CD4-positive, alpha-beta T cell treated with Interleukin-1 beta for 1 hour (primary cell): ENCODE measurements at regions not wholly inside any gene's neighbourhood (a gene's known extent, or its start where the extent isn't known, plus 50 kb on each side); places are given as distances from the start of the nearest gene placed in this dataset.
"Not testable (repeated sequence)": the region's sequence is repeated elsewhere in the genome, so short reads cannot be mapped to it uniquely, and the experiment has no call there.

Experiments used
- DNase-seq, 2 donors: peaks; one replicate each; pipeline ENCODE4 v3.0.0-alpha.2; 2020 to 2022

- no peak for DNase-seq
These were observed 159.3 kb upstream of the MDFIC2 start for GRCh38 chr3:70471464-70472342.

GRCh38 chr3:70466096-70466495, 153.7 kb upstream of the MDFIC2 start:
- no peak for DNase-seq

- DNase-seq, result no peak
These were observed 152.4 kb upstream of the MDFIC2 start for GRCh38 chr3:70464876-70465275.

- DNase-seq, result no peak
These were observed 152.0 kb upstream of the MDFIC2 start for GRCh38 chr3:70464465-70464864.

- not testable (repeated sequence) for DNase-seq
These were observed 137.8 kb upstream of the MDFIC2 start for GRCh38 chr3:70450220-70450619.

GRCh38 chr3:70435422-70435821, 123.0 kb upstream of the MDFIC2 start:
- not testable (repeated sequence) for DNase-seq

- no peak for DNase-seq
These were observed 120.7 kb upstream of the MDFIC2 start for GRCh38 chr3:70433091-70433490.

GRCh38 chr3:70431911-70432310, 119.5 kb upstream of the MDFIC2 start:
- DNase-seq, result no peak

- no peak for DNase-seq
These were observed 113.6 kb upstream of the MDFIC2 start for GRCh38 chr3:70426071-70426470.

- DNase-seq, result no peak
These were observed 109.1 kb upstream of the MDFIC2 start for GRCh38 chr3:70421506-70421905.

GRCh38 chr3:70409018-70409417, 96.6 kb upstream of the MDFIC2 start:
- DNase-seq, result no peak

GRCh38 chr3:70400194-70400593, 87.8 kb upstream of the MDFIC2 start:
- no peak for DNase-seq

GRCh38 chr3:70393881-70394612, 81.6 kb upstream of the MDFIC2 start:
- DNase-seq, result no peak

GRCh38 chr3:70392227-70392626, 79.8 kb upstream of the MDFIC2 start:
- no peak for DNase-seq

- DNase-seq, result no peak
These were observed 75.5 kb upstream of the MDFIC2 start for GRCh38 chr3:70387889-70388288.

GRCh38 chr3:70386846-70387245, 74.4 kb upstream of the MDFIC2 start:
- DNase-seq, result no peak

GRCh38 chr3:70386043-70386442, 73.6 kb upstream of the MDFIC2 start:
- DNase-seq, result no peak

- DNase-seq, result no peak
These were observed 71.0 kb upstream of the MDFIC2 start for GRCh38 chr3:70383360-70383831.

- DNase-seq, result no peak
These were observed 61.7 kb upstream of the MDFIC2 start for GRCh38 chr3:70374179-70374578.
